HCT116 (cell line): ENCODE measurements at regions not wholly inside any gene's neighbourhood (a gene's known extent, or its start where the extent isn't known, plus 50 kb on each side); places are given as distances from the start of the nearest gene placed in this dataset.

Source experiments
- ATAC-seq: fragments of 200-7000 bp; cut with Tn5 transposase; 2 replicates; pipeline ENCODE4 v1.9.1; 2020; ENCODE audit warnings: mild to moderate bottlenecking, moderate library complexity
- BruUV-seq: library from RNA; stranded (reverse); fragments of 400-500 nt; replicated peaks from 2 replicates; lab custom pipeline; 2021; lab: Mats Ljungman, UMichigan
- CTCF ChIA-PET: fragments of 300-600 bp; sonication (Branson Sonifier 250); formaldehyde crosslinking; loops from one replicate; lab custom pipeline; 2021; ENCODE audit warnings: antibody characterized with exemption; lab: Charles Lee
- POLR2A ChIA-PET: fragments of 300-600, 350-600 bp; sonication (Branson Sonifier 250); formaldehyde crosslinking; loops from one replicate; lab custom pipeline; 2021; ENCODE audit warnings: antibody characterized with exemption; lab: Charles Lee
- RAD21 ChIA-PET, 2 experiments: fragments of 300-600 bp; sonication (Branson Sonifier 250); formaldehyde crosslinking; loops; one replicate each; lab custom pipeline; 2023; ENCODE audit warnings: low total read pairs in 2 of 2; ENCODE audit not compliant: uncharacterized antibody in 2 of 2, unreplicated experiment in 2 of 2, low non-redundant PET in 1 of 2; lab: Charles Lee
- DNase-seq: peaks from one replicate; pipeline ENCODE4 v3.0.0-alpha.2; 2010; ENCODE audit warnings: low read depth, low spot score
- H2AFZ ChIP-seq: fragments of 200-600 bp; shearing (Covaris generic), sonication (generic); 2 replicates; pipeline ENCODE4 v1.6.1; 2017; ENCODE audit warnings: low read depth, mixed run types, mixed read lengths, antibody characterized with exemption, low read length; ENCODE audit not compliant: poor library complexity, severe bottlenecking
- H3K27ac ChIP-seq: 2 replicates; pipeline ENCODE4 v1.5.1; 2012; ENCODE audit warnings: low read depth, low read length
- H3K27me3 ChIP-seq: fragments of 200-600 bp; sonication (generic); 2 replicates; pipeline ENCODE4 v1.6.1; 2016; ENCODE audit warnings: mixed run types, low read length, mixed read lengths; ENCODE audit not compliant: insufficient read depth
- H3K36me3 ChIP-seq, 2 experiments: fragments of 200-500 bp in 1 of 2; fragments of 200-600 bp in 1 of 2; sonication (Bioruptor generic) in 1 of 2; sonication (generic) in 1 of 2; 2 replicates each; pipeline versions ENCODE4 v1.5.1 to v1.6.1; 2014 to 2016; ENCODE audit warnings: low read length in 2 of 2, inconsistent platforms in 1 of 2, mixed read lengths in 1 of 2, mixed run types in 1 of 2; ENCODE audit not compliant: insufficient read depth in 2 of 2, control insufficient read depth in 1 of 2
- H3K4me1 ChIP-seq, 2 experiments: fragments of 200-600 bp in 1 of 2; sonication (generic) in 1 of 2; 2 replicates each; pipeline versions ENCODE4 v1.5.1 to v1.6.1; 2012 to 2017; ENCODE audit warnings: low read length in 2 of 2, inconsistent platforms in 1 of 2, mild to moderate bottlenecking in 1 of 2, mixed read lengths in 1 of 2, mixed run types in 1 of 2, moderate library complexity in 1 of 2; ENCODE audit not compliant: insufficient read depth in 2 of 2, control insufficient read depth in 1 of 2
- H3K4me2 ChIP-seq: fragments of 200-600 bp; sonication (generic); 2 replicates; pipeline ENCODE4 v1.6.1; 2017; ENCODE audit warnings: mixed run types, low read length, mixed read lengths
- H3K4me3 ChIP-seq, 2 experiments: fragments of 200-600 bp in 1 of 2; sonication (generic) in 1 of 2; replicated peaks in 1 of 2; 2 replicates each; pipeline ENCODE4 v1.5.1; 2011 to 2016; ENCODE audit warnings: low read length in 2 of 2, control low read depth in 1 of 2, low read depth in 1 of 2, mild to moderate bottlenecking in 1 of 2, mixed read lengths in 1 of 2, mixed run types in 1 of 2
- H3K79me2 ChIP-seq: fragments of 200-600 bp; sonication (generic); 2 replicates; pipeline ENCODE4 v1.6.1; 2017; ENCODE audit warnings: mild to moderate bottlenecking, mixed run types, low read length, moderate library complexity, mixed read lengths; ENCODE audit not compliant: insufficient read depth
- H3K9ac ChIP-seq: fragments of 200-600 bp; sonication (generic); 2 replicates; pipeline ENCODE4 v1.6.1; 2016; ENCODE audit warnings: low read length, mixed read lengths
- H3K9me2 ChIP-seq: fragments of 200-600 bp; sonication (generic), shearing (Covaris generic); 2 replicates; pipeline ENCODE4 v1.6.1; 2017; ENCODE audit warnings: mixed run types, mild to moderate bottlenecking, moderate library complexity; ENCODE audit not compliant: insufficient read depth
- H3K9me3 ChIP-seq, 2 experiments: fragments of 200-500 bp in 1 of 2; fragments of 200-600 bp in 1 of 2; sonication (Bioruptor generic) in 1 of 2; sonication (generic) in 1 of 2; 2 replicates each; pipeline ENCODE4 v1.6.1; 2014 to 2017; ENCODE audit warnings: low read length in 2 of 2, mixed read lengths in 2 of 2, inconsistent platforms in 1 of 2, low read depth in 1 of 2, mild to moderate bottlenecking in 1 of 2, mixed run types in 1 of 2, moderate library complexity in 1 of 2; ENCODE audit not compliant: control insufficient read depth in 1 of 2, insufficient read depth in 1 of 2
- H4K20me1 ChIP-seq: fragments of 200-600 bp; sonication (generic), shearing (Covaris generic); 2 replicates; pipeline ENCODE4 v1.6.1; 2017; ENCODE audit warnings: mixed run types, mild to moderate bottlenecking, moderate library complexity; ENCODE audit not compliant: insufficient read depth
- CBX3 ChIP-seq: IDR thresholded peaks from 2 replicates; pipeline ENCODE4 v1.6.1; 2012; ENCODE audit warnings: low read depth
- ELF1 ChIP-seq: IDR thresholded peaks from 2 replicates; pipeline ENCODE4 v1.6.1; 2012; ENCODE audit warnings: low read depth, borderline replicate concordance
- EZH2phosphoT487 ChIP-seq: fragments of 200-600 bp; IDR thresholded peaks from 2 replicates; pipeline ENCODE4 v1.6.1; 2018; ENCODE audit warnings: antibody characterized with exemption, borderline replicate concordance
- POLR2A ChIP-seq: IDR thresholded peaks from 2 replicates; pipeline ENCODE4 v1.7.0; 2011; ENCODE audit warnings: borderline replicate concordance; ENCODE audit not compliant: insufficient read depth, insufficient read length; ENCODE audit errors: extremely low read depth
- POLR2AphosphoS5 ChIP-seq: IDR thresholded peaks from 2 replicates; pipeline ENCODE4 v1.6.1; 2011; ENCODE audit warnings: mild to moderate bottlenecking, low read depth, low read length, moderate library complexity
- RAD21 ChIP-seq: IDR thresholded peaks from 2 replicates; pipeline ENCODE4 v1.6.1; 2012; ENCODE audit warnings: low read depth, mild to moderate bottlenecking
- SP1 ChIP-seq: IDR thresholded peaks from 2 replicates; pipeline ENCODE4 v1.6.1; 2012; ENCODE audit warnings: low read depth
- TCF7L2 ChIP-seq: IDR thresholded peaks from 2 replicates; pipeline ENCODE4 v1.7.0; 2011; ENCODE audit warnings: borderline replicate concordance, inconsistent platforms; ENCODE audit not compliant: insufficient read depth, insufficient read length; ENCODE audit errors: extremely low read depth
- intact Hi-C: fragments of 100-400 bp; cut with micrococcal nuclease; formaldehyde crosslinking; loops from 2 replicates; pipeline ENCODE4 v1.10.0; 2022
- TF ChIP-seq, protein P1 (sequence below), 3 experiments: fragments of 200-600 bp in 1 of 3; sonication (generic) in 1 of 3; IDR thresholded peaks in 2 of 3; conservative IDR thresholded peaks in 1 of 3; 2 replicates each; pipeline ENCODE4 v1.5.1; 2012 to 2017; ENCODE audit warnings: low read depth in 2 of 3, low read length in 2 of 3, antibody characterized with exemption in 1 of 3, borderline replicate concordance in 1 of 3, control low read depth in 1 of 3, mild to moderate bottlenecking in 1 of 3, mixed read lengths in 1 of 3, mixed run types in 1 of 3, moderate library complexity in 1 of 3; ENCODE audit not compliant: insufficient read depth in 1 of 3
- TF ChIP-seq, protein P2 (sequence below): IDR thresholded peaks from 2 replicates; pipeline ENCODE4 v1.6.1; 2012

DNA sequence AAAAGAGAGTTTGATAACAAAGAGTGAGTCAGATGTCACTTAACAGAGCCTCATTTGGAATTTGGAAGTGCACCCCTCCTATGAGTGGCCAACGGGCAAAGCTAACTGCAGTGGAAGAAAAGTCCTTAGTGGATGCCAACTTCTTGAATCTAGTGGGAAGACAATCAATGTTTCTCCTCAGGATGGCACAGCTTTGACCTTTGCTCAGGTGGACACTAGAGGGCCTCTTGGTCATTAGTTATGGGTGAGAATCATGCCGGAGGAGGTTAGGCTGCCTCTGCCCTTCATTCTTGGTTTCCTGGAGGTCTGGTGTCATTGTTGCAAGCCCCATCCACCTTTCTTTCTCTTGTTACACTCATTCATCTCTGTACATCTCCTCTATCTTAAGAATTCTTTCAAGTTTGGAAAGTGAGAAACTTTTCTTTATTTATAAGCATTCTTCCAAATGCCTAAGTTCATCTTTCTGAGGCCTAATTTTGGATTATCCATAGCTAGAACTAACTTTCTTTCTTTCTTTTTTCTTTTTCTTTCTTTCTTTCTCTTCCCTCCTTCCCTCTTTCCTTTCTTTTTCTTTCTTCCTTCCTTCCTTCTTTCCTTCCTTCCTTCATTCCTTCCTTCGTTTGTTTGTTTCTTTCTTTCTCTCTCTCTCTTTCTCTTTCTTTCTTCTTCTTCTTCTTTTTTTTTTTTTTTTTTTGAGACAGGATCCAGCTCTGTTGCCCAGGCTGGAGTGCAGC, 327.2 kb upstream of the TSHZ3 start:
- H3K9me2 ChIP-seq, result no peaks in the 10 kb centered on the region
- no peaks in the 10 kb centered on the region for H3K36me3 ChIP-seq
- peaks cover 6 to 22% of the 10 kb centered on the region in 2 experiments; a peak in 2 of 4 replicates for H3K9me3 ChIP-seq
- H2AFZ ChIP-seq, result no peak overlapping the region
- DNase-seq (no peak), ATAC-seq (no peak)
- H3K4me1 ChIP-seq, result no peaks in the 10 kb centered on the region
- ChIA-PET POLR2A (no interaction called here), CTCF (no interaction called here), RAD21 (no interaction called here)
- BruUV-seq, result no TSS peak
- intact Hi-C loops, result no loop called here
- no peak overlapping the region for H3K4me2 ChIP-seq
- no peak overlapping the region for H3K4me3 ChIP-seq
- H3K9ac ChIP-seq, result no peak overlapping the region
- no peaks in the 10 kb centered on the region for H3K79me2 ChIP-seq
- H3K27me3 ChIP-seq, result no peaks in the 10 kb centered on the region
- no peaks in the 10 kb centered on the region for H4K20me1 ChIP-seq
- TF ChIP-seq, protein P1, sequence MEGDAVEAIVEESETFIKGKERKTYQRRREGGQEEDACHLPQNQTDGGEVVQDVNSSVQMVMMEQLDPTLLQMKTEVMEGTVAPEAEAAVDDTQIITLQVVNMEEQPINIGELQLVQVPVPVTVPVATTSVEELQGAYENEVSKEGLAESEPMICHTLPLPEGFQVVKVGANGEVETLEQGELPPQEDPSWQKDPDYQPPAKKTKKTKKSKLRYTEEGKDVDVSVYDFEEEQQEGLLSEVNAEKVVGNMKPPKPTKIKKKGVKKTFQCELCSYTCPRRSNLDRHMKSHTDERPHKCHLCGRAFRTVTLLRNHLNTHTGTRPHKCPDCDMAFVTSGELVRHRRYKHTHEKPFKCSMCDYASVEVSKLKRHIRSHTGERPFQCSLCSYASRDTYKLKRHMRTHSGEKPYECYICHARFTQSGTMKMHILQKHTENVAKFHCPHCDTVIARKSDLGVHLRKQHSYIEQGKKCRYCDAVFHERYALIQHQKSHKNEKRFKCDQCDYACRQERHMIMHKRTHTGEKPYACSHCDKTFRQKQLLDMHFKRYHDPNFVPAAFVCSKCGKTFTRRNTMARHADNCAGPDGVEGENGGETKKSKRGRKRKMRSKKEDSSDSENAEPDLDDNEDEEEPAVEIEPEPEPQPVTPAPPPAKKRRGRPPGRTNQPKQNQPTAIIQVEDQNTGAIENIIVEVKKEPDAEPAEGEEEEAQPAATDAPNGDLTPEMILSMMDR (IDR thresholded peaks at IDR 0.05 in 2 of 3, conservative IDR thresholded peaks at IDR 0.05 in 1 of 3; ENCODE audit: borderline replicate concordance in 1 of 3, insufficient read depth in 1 of 3, low read depth in 2 of 3, low read length in 2 of 3), result 0 out of 6 replicates have a peak, but pooled peaks of 1 of the 3 experiments have one; percentile 8
- no peak for TF ChIP-seq CBX3
- TF ChIP-seq, all 23 proteins: peak for 1
- no peak overlapping the region for H3K27ac ChIP-seq

DNA sequence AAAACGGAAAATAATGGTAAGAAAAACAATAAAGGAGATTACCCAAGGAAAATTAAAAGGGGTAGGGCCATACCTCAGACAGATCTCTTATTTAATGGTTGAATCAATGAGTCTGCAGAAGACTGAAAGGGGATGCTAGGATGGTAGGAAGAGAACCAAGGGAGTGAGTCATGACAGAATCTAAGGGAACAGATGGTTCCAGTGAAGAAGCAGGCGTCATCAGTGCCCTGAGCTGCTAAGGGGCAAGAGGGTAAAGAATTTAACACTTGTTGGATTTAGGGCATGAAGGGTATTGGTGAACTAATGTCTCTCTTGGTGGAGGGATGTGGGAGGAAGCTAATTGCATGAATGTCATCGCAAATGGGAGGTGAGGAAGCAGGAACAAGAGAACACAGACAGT, 329.2 kb upstream of the TSHZ3 start:
- ChIA-PET CTCF (no interaction called here), RAD21 (no interaction called here), POLR2A (no interaction called here)
- no peaks in the 10 kb centered on the region for H3K9me2 ChIP-seq
- no peaks in the 10 kb centered on the region for H3K27me3 ChIP-seq
- no peaks in the 10 kb centered on the region for H3K36me3 ChIP-seq
- H3K4me1 ChIP-seq, result no peaks in the 10 kb centered on the region
- H4K20me1 ChIP-seq, result no peaks in the 10 kb centered on the region
- H3K9me3 ChIP-seq, result peaks cover 7 to 27% of the 10 kb centered on the region in 2 experiments; a peak in 2 of 4 replicates
- no peak overlapping the region for H3K4me2 ChIP-seq
- no peak overlapping the region for H2AFZ ChIP-seq
- no TSS peak for BruUV-seq
- H3K9ac ChIP-seq, result no peak overlapping the region
- ATAC-seq, result no peak
- no peak overlapping the region for H3K27ac ChIP-seq
- intact Hi-C loops, result no loop called here
- H3K4me3 ChIP-seq, result no peak overlapping the region
- no peak for TF ChIP-seq SP1
- no peak for TF ChIP-seq POLR2AphosphoS5
- TF ChIP-seq, protein P1 (IDR thresholded peaks at IDR 0.05 in 2 of 3, conservative IDR thresholded peaks at IDR 0.05 in 1 of 3; ENCODE audit: borderline replicate concordance in 1 of 3, insufficient read depth in 1 of 3, low read depth in 2 of 3, low read length in 2 of 3), result no peak
- TF ChIP-seq RAD21, result no peak
- no peak for TF ChIP-seq EZH2phosphoT487
- TF ChIP-seq ELF1, result no peak
- no peak for TF ChIP-seq POLR2A
- TF ChIP-seq, protein P2, sequence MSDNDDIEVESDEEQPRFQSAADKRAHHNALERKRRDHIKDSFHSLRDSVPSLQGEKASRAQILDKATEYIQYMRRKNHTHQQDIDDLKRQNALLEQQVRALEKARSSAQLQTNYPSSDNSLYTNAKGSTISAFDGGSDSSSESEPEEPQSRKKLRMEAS, result no peak
- TF ChIP-seq TCF7L2, result no peak
- H3K79me2 ChIP-seq, result no peaks in the 10 kb centered on the region
- DNase-seq, result no peak
